Suprapubic skin (tissue), 4 donors: ENCODE measurements at regions not wholly inside any gene's neighbourhood (a gene's known extent, or its start where the extent isn't known, plus 50 kb on each side); places are given as distances from the start of the nearest gene placed in this dataset.

Experiments used
- DNase-seq, 2 donors: peaks; one replicate each; pipeline ENCODE4 v3.0.0-alpha.2; 2019; ENCODE audit warnings: low spot score in 2 of 2
- H3K27ac ChIP-seq: fragments of 200-600 bp; sonication (generic); one replicate; pipeline ENCODE4 v1.5.1; 2019
- H3K27me3 ChIP-seq: fragments of 200-600 bp; sonication (generic); one replicate; pipeline ENCODE4 v1.5.1; 2019
- H3K36me3 ChIP-seq: fragments of 200-600 bp; sonication (generic); one replicate; pipeline ENCODE4 v1.5.1; 2019
- H3K4me1 ChIP-seq: fragments of 200-600 bp; sonication (generic); one replicate; pipeline ENCODE4 v1.5.1; 2019
- H3K4me3 ChIP-seq: fragments of 200-600 bp; sonication (generic); one replicate; pipeline ENCODE4 v1.5.1; 2019; ENCODE audit warnings: mild to moderate bottlenecking
- H3K9me3 ChIP-seq: fragments of 200-600 bp; sonication (generic); one replicate; pipeline ENCODE4 v1.5.1; 2019
- EP300 ChIP-seq: sonication (generic); formaldehyde crosslinking; IDR thresholded peaks from one replicate; pipeline ENCODE4 v1.6.1; 2017; ENCODE audit warnings: antibody characterized with exemption
- POLR2A ChIP-seq, 2 donors: fragments of 450-650 bp; IDR thresholded peaks; one replicate each; pipeline ENCODE4 v1.6.1; 2017; ENCODE audit warnings: antibody characterized with exemption in 2 of 2, mild to moderate bottlenecking in 2 of 2, moderate library complexity in 2 of 2
- POLR2AphosphoS5 ChIP-seq, 3 donors: sonication (generic); formaldehyde crosslinking; IDR thresholded peaks; one replicate each; pipeline ENCODE4 v1.6.1; 2017; ENCODE audit warnings: antibody characterized with exemption in 3 of 3
- WGBS: methylation state at CpG from one replicate; pipeline ENCODE4 v1.1.5; 2018; 5-methylcytosine and 5-hydroxymethylcytosine counted together
- TF ChIP-seq, protein P1 (sequence below), 2 donors: fragments of 200-600 bp in 1 of 2; fragments of 450-650 bp in 1 of 2; sonication (generic) in 1 of 2; IDR thresholded peaks; one replicate each; pipeline ENCODE4 v1.5.1; 2016 to 2019; ENCODE audit warnings: antibody characterized with exemption in 2 of 2, mild to moderate bottlenecking in 1 of 2, moderate library complexity in 1 of 2

DNA sequence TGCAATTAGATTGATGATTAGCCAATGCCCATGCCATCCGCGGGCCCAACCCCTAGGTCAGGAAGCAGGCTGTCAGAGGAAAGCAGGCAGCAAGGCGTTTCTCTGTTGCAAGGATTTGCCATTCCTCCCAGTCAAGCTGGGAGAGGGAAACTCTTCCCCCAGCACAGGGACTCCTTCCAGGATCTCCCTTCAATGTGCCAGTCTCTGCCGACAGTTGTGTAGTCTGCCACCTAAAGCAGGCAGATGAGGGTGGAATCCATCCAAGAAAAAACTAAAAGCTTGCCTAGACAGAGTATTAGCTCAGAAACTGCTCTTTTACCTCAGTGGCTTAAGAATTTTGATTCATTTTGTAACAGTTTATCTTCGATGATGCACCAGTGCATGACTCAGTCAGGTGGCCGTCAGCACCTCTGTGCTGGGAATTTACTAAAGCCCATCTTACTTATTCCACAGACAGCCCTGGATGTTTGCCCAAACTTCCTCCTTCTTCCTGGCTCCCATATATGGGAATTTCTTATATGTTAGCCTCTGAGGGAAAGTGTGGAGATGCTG, 501.5 kb upstream of the THBS1 start:
- 43% methylated on average over 6 of the region's 6 CpGs for WGBS
- no peak for DNase-seq
- Histone ChIP-seq H3K27me3 (no peaks in the 10 kb centered on the region), H3K9me3 (no peaks in the 10 kb centered on the region), H3K4me3 (no peak overlapping the region), H3K4me1 (peaks cover 5% of the 10 kb centered on the region), H3K27ac (no peak overlapping the region), H3K36me3 (no peaks in the 10 kb centered on the region)
- TF ChIP-seq EP300 (no peak), POLR2A (IDR thresholded peaks at IDR 0.05) (no peak), POLR2AphosphoS5 (IDR thresholded peaks at IDR 0.05) (no peak)
- TF ChIP-seq, protein P1, sequence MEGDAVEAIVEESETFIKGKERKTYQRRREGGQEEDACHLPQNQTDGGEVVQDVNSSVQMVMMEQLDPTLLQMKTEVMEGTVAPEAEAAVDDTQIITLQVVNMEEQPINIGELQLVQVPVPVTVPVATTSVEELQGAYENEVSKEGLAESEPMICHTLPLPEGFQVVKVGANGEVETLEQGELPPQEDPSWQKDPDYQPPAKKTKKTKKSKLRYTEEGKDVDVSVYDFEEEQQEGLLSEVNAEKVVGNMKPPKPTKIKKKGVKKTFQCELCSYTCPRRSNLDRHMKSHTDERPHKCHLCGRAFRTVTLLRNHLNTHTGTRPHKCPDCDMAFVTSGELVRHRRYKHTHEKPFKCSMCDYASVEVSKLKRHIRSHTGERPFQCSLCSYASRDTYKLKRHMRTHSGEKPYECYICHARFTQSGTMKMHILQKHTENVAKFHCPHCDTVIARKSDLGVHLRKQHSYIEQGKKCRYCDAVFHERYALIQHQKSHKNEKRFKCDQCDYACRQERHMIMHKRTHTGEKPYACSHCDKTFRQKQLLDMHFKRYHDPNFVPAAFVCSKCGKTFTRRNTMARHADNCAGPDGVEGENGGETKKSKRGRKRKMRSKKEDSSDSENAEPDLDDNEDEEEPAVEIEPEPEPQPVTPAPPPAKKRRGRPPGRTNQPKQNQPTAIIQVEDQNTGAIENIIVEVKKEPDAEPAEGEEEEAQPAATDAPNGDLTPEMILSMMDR (IDR thresholded peaks at IDR 0.05): no peak

DNA sequence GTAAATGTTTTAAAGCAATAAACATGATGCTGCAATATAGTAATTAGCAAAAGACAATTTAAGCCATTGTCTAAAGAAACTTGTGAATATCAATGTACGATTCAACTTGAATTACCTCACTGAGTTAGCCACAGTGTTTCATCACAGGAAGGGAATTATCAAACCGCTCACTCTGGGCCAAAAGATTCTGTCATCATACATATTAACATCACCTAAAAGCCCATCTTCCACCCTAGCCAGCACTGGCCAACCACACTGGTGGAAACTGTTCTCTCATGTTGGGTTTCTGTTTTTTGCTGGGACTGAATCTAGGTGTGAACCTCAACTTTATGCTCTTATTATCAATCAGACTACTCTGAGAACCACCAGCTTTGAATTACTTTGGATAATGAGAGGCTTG, 497.7 kb upstream of the THBS1 start:
- Histone ChIP-seq H3K27me3 (no peaks in the 10 kb centered on the region), H3K36me3 (no peaks in the 10 kb centered on the region), H3K4me3 (no peak overlapping the region), H3K9me3 (no peaks in the 10 kb centered on the region), H3K4me1 (no peaks in the 10 kb centered on the region), H3K27ac (no peak overlapping the region)
- DNase-seq: no peak
- TF ChIP-seq, protein P1 (IDR thresholded peaks at IDR 0.05): no peak
- TF ChIP-seq POLR2AphosphoS5 (IDR thresholded peaks at IDR 0.05) (no peak), EP300 (no peak), POLR2A (IDR thresholded peaks at IDR 0.05) (no peak)
- WGBS: 64% methylated on average over 2 of the region's 2 CpGs

DNA sequence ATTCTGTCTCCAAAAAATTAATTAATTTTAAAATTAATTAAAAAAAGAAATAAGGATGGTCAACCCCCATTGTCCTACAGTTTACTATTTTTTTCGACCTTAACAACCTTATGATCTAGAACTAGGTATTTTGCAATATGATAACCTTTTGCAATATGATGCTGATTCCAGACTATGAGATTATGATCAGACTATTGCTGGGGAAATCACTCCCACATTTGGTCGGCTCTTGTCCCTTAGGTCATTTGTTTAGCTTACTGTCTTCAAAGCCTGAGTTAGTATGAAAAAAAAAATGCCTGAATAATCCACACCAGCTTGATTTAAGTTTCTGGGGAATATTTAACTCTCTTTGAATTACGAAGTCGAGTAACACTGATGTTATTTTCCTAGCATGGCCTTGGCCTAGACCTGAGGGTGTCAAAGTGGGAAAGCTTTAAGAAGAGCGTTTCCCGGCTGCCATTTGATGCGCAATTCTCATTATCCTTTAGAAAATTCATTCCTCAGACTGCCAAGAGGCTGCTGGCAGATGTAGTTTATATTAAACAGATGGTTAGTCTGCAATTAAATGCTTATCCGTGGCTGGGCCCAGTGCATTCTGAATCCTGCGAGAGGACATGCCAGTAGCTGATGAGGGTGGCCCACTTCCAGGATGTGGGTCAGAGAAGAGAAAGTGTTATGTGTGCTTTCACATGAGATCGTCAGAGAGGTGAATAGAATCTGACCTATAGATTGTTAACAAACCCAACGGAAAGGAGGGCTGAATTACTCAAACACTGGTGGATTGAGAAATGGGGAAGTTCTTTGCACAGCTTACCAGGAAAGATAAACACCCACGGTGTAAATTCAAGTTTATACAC, 496.0 kb upstream of the THBS1 start:
- no peak for DNase-seq
- Histone ChIP-seq H3K36me3 (no peaks in the 10 kb centered on the region), H3K9me3 (no peaks in the 10 kb centered on the region), H3K4me3 (no peak overlapping the region), H3K27me3 (no peaks in the 10 kb centered on the region), H3K27ac (no peak overlapping the region), H3K4me1 (no peaks in the 10 kb centered on the region)
- TF ChIP-seq POLR2A (IDR thresholded peaks at IDR 0.05): no peak
- TF ChIP-seq EP300: no peak
- TF ChIP-seq, protein P1 (IDR thresholded peaks at IDR 0.05): no peak
- no peak for TF ChIP-seq POLR2AphosphoS5 (IDR thresholded peaks at IDR 0.05)
- 60% methylated on average over 12 of the region's 12 CpGs for WGBS

DNA sequence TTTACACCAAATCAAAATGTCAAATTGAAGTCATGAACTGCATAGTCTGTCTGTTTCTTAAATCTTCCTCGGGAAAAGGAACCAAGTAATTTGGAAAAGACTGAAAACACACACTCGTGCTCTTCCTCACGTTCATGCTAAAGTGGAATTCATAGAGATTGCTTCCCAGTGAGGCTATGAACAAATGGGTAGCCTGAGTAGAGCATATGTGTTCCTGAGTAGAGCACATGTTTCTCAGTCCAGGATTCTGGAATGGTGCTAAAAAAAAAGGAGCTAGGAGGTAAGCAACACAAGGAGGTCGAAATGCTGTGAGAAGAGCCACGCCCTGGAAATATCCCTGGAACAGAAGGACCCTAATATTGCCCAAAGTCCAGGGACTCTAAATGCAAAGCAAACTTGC, 494.2 kb upstream of the THBS1 start:
- H3K4me1 ChIP-seq: no peaks in the 10 kb centered on the region
- DNase-seq: no peak
- 79% methylated on average over 5 of the region's 5 CpGs for WGBS
- TF ChIP-seq EP300: no peak
- TF ChIP-seq, protein P1 (IDR thresholded peaks at IDR 0.05): no peak
- no peak for TF ChIP-seq POLR2AphosphoS5 (IDR thresholded peaks at IDR 0.05)
- no peak overlapping the region for H3K4me3 ChIP-seq
- no peaks in the 10 kb centered on the region for H3K36me3 ChIP-seq
- no peaks in the 10 kb centered on the region for H3K27me3 ChIP-seq
- no peaks in the 10 kb centered on the region for H3K9me3 ChIP-seq
- no peak overlapping the region for H3K27ac ChIP-seq

DNA sequence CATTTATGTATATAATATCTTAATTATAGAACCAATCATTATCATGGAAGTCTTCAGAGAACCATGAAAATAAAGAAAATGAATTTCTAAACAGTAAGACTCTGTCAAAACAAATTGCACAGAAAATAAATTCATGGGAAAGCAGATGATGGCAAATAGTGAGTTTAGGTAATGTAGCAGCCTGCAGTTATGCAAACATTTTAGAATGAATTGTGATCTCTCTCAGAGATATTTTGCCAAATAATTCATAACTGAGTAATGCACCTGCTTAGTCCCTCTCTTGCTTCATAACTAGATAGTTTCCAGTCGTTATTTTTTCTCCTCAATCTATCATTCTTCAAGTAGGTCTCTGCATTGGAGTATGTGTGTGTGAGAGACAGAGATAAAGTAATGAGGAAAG, 492.7 kb upstream of the THBS1 start:
- no peaks in the 10 kb centered on the region for H3K36me3 ChIP-seq
- no peak overlapping the region for H3K27ac ChIP-seq
- DNase-seq: no peak
- TF ChIP-seq EP300 (no peak), POLR2AphosphoS5 (IDR thresholded peaks at IDR 0.05) (no peak), POLR2A (IDR thresholded peaks at IDR 0.05) (no peak)
- TF ChIP-seq, protein P1 (IDR thresholded peaks at IDR 0.05): no peak
- WGBS: 36% methylated on average over 1 of the region's 1 CpG
- no peaks in the 10 kb centered on the region for H3K27me3 ChIP-seq
- no peak overlapping the region for H3K4me3 ChIP-seq
- no peaks in the 10 kb centered on the region for H3K9me3 ChIP-seq
- H3K4me1 ChIP-seq: no peaks in the 10 kb centered on the region
